ELF-1 (cell line): ENCODE measurements at regions not wholly inside any gene's neighbourhood (a gene's known extent, or its start where the extent isn't known, plus 50 kb on each side); places are given as distances from the start of the nearest gene placed in this dataset.
"Not testable (repeated sequence)": the region's sequence is repeated elsewhere in the genome, so short reads cannot be mapped to it uniquely, and the experiment has no call there.

Source experiments
- DNase-seq: peaks from one replicate; pipeline ENCODE4 v3.0.0-alpha.2; 2016; ENCODE audit warnings: low read depth, low spot score

DNA sequence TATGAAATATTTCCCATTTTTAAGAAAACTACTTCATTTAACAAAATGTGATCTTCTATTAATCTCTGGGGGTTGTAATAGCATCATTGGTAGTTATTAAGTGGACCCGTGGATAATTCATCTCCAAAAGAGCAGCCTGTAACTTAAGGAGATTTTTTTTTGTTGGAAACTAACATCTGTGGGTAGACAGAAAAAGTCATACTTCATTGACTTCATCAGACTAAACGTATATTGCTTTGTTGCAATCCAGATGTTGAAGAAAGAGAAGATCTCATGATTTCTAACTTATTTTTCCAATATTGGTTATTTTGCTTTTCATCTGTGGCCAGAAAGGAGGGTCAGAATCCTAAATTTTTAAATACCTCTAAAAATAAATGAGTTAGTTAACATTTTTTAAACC lies 296.5 kb upstream of the MIR17HG start:
- DNase-seq, result no peak

DNA sequence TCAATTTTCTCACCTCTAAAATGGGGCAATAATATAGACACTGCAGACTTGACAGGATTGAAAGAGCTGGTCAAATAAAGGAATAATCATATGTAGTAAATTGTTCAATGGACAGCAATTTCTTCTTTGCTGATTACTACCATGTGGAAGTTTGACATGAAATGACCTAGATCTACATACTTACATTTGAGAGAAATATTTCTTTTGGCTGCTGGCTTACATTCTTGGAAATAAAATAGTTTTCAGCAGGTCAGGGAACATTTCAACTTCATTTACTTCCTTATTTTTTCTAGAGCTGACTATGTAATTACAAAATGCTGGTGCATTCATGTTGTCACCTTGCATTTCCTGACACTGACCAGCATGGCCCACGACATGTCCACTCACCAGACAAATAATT lies 294.6 kb upstream of the MIR17HG start:
- DNase-seq, result no peak

DNA sequence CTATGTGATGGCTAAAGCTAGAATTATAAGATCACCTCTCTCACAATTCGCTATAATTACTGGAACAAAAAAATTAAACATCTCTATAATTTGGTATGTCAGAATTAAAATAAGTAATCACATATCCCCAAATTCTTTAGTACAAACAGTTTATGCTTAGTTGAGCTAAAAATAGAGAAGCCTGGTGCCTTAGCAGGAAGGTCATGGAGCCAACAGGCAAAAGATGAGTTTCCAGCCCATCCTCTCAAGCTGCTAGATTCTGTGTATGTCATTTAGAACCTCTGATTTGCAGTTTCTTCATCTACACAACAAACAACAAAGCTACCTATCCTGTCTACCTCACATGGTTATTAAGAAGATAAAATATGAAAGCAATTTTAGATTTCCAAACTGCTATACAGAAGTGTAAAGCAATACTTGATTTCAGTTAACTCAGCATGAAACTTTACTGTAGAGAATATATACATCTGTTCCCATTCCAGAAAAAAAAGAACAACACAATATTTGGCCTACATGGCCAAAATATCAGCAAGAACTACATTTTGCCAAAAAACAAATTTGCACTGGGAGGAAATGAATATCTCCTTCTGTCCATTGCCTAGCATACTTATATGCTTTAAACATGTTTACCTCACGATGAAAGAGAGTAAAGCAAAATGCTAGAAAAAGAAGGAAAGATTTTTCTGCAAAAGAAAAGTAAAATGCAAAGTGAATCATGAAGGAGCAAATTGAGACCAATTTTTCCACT lies 294.0 kb upstream of the MIR17HG start:
- no peak for DNase-seq

DNA sequence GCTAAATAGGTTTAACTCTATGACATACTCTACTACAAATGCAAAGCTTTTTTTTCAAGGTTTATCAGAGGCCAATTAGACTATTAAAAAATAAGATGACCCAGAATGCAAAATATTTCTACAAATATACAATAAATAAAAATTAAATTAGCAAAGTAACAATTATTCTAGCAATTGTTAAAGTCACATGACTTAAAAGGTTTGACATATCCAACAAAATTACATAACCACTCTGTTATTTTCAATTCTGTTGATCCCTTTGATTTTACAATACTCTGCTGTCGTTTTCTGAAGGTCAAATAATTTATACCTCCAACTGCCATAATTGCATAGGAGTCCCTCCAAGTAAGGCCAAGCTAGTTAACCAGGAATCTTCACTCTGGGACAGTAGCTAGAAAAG lies 292.6 kb upstream of the MIR17HG start:
- no peak for DNase-seq

GRCh38 chr13:91056746-91057145 lies 290.7 kb upstream of the MIR17HG start:
- no peak for DNase-seq

GRCh38 chr13:91057507-91057906 lies 290.0 kb upstream of the MIR17HG start:
- DNase-seq, result not testable (repeated sequence)

GRCh38 chr13:91058066-91058465 lies 289.4 kb upstream of the MIR17HG start:
- peak; percentile 10 for DNase-seq

DNA sequence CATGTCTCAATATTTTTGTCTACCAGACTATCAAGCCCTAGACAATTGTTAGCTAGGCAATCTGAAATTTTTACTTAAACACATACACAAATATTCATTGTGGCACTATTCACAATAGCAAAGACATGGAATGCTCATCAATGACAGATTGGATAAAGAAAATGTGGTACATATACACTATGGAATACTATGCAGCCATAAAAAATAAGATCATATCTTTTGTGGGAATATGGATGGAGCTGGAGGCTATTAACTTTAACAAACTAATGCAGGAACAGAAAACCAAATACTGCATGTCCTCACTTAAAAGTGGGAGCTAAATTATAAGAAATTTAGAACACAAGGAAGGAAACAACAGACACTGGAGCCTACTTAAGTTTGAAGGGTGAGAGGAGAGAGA lies 288.6 kb upstream of the MIR17HG start:
- no peak for DNase-seq

- DNase-seq, result no peak
Measured at GRCh38 chr13:91066745-91067144, 280.7 kb upstream of the MIR17HG start.

GRCh38 chr13:91072486-91072885 lies 275.0 kb upstream of the MIR17HG start:
- DNase-seq, result no peak

DNA sequence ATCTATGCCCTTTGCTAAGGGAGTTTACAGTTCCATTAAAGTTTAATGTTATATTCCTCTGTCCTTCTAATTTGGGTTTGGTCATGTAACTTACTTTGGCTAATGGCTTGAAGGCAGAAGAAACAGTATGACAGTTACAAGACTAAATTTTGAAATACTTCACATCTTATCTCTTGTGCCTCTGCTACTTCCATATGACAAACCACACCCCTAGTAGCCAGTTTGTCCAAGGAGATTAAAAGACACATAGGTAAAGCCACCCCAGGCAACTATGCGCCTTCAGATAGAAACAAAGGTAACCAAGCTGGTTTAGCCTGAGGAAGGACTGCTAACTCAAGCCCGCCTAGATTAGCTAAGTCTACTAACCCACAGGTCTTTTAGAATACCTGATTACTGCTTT lies 273.4 kb upstream of the MIR17HG start:
- no peak for DNase-seq

DNA sequence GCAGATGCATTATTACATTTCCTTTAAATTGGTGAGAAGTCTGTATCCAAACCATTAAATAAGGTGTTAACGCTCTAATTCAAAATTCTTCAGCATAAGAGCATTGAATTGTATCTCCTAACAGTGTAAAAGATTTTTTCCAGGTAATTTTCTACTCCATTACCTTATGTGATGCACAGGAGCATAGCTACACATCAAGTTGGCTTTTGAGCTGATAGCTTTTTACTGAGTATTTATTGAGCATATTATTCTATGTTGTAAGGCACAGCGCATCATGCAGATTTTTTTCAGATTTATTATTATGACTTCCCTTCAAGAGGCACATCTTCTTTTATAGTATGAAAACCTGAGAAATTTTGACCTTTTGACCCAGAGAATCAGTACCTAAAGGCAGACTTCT lies 270.7 kb upstream of the MIR17HG start:
- no peak for DNase-seq

GRCh38 chr13:91078093-91078679 lies 269.3 kb upstream of the MIR17HG start:
- no peak for DNase-seq

GRCh38 chr13:91079176-91079575 lies 268.3 kb upstream of the MIR17HG start:
- no peak for DNase-seq

DNA sequence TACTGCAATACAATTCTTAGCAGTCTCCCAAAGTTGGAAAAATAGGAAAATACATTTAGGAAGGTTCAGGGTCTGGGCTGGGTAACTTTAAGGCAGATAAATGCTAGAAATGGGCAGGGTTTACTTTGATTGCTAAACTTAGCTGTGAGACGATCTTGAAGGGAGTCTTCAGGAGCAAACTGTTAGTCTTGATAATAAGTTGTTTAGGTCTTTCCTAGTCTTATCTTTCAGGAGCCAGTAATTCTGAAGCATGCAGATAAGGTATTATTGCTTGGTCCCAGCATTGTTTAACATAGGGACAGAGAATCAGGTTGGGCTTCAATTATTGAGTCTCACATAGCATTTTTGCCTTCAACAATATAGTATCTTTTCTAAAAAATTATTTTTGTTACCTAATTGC lies 262.4 kb upstream of the MIR17HG start:
- DNase-seq, result no peak

DNA sequence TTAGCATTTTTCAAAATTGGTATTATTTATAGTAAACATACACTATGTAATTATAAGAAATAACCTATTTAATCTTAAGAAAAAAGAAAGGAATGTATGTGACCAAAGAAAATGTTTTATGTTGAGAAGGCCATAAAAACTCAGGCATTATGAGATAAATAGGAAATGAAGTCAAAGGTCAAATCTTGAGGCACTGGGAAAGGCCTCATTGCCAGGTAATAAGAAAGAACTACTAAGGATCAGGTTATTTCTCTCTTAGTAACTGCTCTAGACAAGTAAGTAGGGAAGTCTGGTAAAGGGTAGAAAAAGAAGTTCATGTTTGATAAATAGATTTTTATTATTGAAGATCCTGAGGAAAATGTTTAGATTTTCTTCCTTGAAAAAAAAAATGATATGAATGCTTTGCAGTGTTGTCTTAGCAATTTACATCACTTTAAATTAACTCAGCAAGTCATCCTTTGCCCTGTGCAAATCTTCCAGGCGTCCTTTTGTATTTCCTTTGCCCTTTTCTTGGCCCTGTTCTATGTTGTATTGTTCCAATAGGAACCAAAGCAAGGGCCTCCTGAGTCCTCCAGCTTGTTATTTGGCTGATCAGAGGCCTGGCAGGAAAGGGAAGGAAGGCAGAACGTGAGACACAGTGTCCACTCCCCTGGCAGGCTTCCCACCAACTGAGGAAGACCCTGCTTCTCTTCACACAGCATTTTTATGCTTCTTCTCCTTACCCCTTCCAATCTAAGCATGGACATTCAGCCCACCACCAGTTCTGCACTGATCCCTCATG lies 260.4 kb upstream of the MIR17HG start:
- no peak for DNase-seq

GRCh38 chr13:91097269-91097668 lies 250.2 kb upstream of the MIR17HG start:
- no peak for DNase-seq

GRCh38 chr13:91099877-91100276 lies 247.6 kb upstream of the MIR17HG start:
- no peak for DNase-seq

DNA sequence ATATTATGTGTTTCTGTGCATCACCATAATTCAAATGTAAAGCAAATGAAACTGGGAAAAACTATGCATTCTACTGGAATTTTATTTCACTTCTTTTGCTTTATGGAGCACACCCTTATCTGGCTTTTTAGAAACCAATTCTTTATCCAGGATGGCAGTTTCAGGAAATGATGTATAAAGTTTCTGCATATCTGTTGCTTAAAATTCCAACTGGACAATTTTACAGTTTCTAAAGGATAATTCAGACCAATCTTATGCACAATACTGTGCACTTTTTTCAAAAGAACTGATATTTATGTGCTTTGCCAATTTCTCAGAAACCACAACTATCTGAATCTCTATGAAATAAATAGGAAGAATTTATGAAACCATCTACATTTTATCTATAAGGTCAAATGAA lies 246.5 kb upstream of the MIR17HG start:
- no peak for DNase-seq

- no peak for DNase-seq
Measured at GRCh38 chr13:91101381-91101780, 246.1 kb upstream of the MIR17HG start.

GRCh38 chr13:91105270-91105669 lies 242.2 kb upstream of the MIR17HG start:
- DNase-seq, result no peak

DNA sequence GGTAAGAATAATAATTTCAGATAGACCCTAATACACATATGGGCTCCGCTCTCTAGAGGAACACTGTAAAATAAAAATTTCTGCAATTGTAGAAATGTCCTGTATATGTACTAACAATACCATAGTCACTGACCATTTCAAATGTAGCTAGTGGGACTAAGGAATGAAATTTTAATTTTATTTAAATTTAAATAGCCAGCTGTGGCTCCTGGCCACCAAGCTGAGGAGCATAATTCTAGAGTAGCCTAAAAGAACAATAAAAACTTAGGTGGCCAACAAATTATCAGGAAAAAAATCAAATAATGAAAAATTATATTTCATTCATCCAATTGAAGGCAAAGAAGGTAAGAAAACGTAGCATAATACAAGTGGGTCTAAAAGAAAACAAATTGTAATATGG lies 240.9 kb upstream of the MIR17HG start:
- DNase-seq, result no peak

DNA sequence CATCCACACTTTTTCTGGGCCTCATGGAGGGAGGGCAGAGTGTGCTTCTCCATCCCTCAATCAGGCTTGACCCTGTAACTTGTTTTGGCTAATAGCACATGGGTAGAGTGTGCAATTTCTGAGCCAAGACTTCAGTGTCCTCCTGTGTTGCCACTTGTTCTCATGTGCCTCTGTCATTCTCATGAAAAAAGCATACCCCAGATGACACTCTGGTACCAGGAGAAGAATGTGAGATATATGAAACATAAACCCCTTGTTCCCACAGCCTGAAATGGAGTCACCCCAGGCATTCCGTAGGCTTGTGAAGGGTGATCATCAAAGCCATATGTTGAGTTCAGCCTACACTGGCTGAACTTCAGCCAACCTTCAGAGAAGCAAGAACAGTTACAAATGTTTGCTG lies 239.2 kb upstream of the MIR17HG start:
- DNase-seq, result no peak
